ENCODE measurements at regions not wholly inside any gene's neighbourhood (a gene's known extent, or its start where the extent isn't known, plus 50 kb on each side); places are given as distances from the start of the nearest gene placed in this dataset.

DNA sequence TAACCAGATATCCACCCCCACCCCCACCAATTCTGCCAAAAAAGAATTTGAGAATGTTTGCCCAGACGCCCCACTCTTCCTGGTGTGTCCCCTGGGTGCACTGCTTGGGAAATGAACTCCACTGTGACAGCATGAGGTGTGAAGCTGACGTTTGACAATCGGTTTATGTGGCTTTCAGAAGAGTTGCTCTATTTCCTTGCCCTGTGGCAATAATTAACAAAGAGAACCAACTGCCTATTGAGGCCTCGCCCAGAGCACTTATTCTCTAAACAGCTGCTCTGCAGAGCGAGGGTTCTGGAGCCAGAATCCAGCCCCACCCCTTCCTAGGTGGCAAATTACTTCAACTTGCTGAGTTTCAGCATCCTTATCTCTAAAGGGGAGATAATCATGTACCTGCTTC, 115.8 kb upstream of the SIX3 start:
- no peak for DNase-seq

DNA sequence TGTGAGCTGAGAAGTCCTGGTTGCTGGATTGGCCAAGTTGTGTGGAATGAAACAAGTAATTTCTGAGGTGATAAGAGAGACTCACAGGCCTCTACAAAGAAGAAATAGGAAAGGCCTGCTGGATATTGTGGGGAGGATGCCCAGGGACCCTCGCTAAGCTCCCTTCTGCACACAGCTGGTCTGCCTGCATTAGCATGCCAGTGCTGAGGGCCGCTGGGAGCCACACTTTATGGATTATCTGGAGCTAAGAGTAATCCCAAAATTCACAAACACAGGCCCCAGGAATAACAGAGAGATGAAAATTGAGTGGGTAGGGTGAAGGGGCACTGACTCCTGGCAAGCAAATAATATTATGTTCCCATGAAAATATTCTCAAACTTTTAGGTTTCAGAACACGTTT, 114.9 kb upstream of the SIX3 start:
- DNase-seq = no peak

DNA sequence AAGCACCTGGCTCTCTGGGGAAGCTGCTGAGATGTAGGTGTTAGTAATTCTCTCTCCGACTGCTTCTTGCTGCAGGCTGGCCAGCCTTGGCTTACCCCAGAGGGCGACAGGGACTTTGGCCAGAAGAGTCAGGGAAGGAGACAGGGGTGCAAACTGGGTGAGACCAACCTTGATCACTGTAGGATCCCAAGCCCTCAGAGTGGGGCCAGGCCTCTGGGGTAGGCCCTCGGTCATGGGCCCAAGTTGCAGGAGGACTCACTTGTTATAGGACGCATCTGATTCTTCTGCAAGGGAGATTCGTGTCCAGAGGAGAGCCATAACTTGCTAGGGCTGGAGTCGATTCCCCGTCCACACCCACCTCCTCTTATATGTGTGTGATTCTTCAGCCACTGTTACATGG, 111.7 kb upstream of the SIX3 start:
- no peak for DNase-seq

DNA sequence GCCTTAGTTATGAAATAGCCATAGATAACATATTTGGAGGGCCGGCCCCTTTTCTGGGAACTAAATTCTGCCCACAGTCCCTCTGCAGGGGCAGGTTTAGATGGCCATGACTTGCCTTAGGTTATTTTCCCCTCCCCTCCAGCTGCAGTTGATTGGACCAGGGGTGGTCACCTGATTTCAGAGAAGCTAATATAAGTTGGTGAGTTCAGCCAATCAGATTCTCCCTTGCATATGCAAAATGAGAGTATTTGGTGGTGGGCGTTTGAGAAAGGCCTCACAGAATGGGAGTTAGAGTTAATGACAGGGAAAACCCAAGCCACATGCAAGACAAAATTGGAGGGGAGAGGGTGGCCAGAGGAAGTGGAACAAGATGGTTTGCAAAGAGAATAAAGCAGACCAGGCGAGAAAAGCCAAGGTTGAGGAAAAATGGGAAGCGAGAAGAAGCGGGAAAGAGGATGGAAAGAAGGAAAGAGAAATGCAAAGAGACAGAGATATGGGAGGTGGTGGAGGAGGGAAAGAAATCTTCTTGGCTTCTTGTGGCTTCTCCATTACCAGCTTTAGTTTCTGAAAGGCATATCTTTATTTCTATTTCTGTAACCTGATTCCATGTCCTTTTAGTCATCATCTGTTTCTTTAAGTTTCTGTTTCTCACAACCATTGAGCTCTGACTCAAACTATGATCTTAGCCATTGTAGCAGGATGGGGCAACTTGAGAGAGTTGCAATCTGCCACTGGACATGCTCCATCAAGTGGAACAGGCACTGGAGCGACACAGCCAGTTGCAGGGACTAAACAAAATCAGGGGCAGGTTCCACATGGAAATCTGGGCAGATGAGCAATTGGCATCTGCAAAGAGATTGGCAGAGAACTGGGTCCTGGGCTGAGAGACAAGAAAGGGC, 108.1 kb upstream of the SIX3 start:
- peak in 1 of 2 experiments; percentile 27 for DNase-seq

DNA sequence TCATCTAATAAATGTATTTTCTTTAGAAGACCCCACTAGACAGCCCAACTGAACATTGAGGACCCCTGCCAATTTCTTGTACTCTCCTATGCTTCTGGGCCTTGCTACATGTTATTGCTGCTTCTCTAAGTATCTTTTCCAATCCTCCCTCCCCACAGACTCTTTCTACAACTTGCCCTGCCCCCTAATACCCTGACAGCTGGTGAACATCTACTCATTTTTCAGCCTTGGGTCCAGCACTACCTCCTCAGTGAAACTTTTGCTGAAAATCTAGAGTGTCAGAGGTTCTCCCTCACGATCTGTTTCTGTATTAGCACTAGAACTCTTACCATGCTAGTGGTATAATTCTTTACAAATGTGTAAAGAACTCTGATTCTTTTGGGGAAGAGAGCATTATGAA, 106.8 kb upstream of the SIX3 start:
- DNase-seq = no peak

DNA sequence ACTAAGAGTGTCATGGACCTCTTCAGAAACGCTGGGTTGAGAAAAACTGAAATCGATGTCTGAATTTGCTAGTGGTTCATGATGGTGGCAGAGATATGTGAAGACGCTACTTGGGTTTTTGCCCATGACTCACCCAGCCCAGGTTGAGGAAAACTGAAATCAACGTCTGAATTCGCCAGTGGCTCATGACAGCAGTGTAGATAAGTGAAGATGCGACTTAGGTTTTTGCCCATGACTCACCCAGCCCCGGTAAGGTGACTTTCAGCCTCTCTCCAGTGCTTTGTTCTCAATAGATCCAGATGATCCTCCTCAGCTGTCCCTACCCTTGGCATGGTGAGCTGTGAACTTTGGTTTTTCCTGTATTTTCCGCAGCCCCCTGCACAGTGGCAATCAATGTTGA, 105.3 kb upstream of the SIX3 start:
- peak; percentile 72 to 77 for DNase-seq

DNA sequence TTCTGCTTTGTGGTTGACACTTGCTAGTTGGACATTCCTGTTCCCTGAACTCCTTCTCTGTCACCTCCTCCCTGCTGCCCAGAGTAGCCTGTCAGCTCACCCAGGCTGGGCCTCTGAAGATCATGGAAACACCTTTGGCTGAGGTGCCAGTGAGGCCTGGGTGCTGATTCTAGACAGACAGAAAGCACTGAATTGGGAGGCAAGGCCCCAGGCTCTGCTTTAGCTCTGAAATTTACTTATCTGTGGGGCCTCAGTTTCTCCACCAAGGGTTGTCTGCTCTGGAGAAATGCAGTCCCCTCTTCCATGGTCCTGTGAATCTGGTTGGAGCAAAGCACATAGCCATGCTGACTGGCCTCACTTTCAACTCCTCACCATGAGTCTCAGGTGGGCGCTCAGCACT, 104.6 kb upstream of the SIX3 start:
- DNase-seq = no peak

DNA sequence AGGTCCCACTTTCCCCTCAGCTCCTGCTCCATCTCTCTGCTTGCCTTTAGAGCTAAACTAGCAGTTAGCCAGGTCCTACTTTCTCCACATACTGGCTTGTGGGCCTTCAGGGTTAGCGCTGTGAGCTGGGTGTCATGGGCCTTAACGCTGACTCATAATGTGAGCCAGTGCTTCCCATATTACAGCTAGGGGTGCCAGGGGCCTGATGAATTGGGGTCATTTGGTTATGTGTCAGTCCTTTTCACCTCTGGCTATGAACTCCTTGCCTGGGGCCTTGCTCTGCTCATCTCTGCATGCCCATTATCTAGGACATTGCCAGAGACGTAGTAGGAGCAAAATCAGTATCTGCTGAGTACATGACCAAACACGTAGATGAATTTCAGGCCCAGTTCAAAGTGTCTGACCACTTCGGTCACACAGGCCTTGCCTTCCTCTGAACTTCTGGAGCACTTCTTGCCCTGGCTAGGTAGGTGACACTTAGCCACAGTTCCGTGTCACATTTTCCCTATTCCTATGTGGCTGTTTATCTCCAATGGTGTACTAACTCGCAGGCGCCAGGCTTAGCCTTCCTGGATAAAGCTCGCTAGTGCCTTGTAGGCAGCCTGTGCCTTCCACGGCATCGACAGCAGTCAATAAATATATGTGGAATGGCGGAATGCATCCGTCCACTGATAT, 103.2 kb upstream of the SIX3 start:
- DNase-seq = no peak

DNA sequence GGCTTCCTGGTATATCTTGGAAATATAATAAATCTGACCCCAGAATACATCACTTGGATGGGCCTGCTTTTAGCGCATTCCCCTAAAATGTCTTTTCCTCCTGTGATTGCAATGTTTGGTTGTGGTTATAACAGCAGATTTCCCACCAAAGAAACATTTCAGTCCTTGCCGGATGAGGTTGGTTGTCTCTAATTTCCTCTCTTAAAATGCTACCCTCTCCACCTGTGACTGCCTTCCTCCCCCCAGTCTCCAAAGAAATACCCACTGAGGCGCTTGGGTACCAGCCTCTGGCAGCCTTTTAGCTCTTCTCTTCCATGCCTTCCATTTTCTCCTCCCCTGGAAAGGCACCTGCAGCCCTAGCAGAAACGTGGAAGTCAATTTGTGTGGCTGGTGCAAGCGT, 102.1 kb upstream of the SIX3 start:
- DNase-seq = no peak

DNA sequence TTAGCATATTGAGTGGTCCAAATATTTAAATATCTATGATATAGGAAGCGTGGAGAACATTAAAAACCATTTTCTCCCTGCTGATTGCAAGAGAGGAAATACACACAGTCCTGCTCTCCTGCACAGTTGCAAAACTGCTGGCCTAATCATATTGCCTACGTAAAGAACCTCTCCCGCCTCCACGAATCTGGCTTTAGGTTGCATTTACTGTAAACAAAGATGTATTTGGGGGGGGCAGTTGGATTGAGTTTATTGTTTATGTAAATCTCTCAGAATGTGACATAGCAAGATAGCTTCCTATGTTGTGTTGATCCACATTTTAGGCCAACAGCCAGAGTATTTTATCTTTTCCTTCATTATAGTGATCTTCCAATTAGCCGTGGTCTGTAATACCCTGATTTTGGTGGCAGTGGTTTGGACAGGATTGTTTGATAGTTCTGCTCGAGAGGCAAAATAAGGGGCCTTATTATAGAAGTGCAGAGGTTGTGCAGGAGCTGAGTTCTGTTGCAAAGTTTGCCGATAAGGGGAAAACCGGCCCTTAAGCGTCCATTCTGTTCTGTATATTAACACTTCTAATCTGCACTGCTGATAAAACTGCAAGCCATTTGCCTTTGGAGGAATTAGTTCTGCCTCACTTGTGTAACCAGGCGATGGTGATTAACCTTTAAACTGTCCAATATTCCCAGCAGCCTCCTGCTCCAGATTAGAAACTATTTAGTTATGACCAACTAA, 101.6 kb upstream of the SIX3 start:
- no peak for DNase-seq

DNA sequence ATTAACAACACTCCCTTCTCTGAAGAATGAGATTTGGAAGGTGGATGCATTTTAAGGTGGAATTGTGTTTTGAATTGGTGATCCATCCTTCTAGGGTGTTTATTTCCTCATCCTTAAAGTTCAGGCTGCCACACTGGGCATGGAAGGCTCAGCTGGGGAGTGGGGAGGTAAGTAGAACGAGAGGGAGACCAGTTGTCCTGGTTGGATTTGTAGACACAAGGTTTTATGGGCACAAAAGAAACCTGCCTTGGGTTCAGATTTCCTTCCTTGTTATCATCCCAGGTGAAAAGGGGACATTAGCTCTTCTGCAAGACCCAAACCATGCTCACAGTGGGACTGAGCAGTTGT, 101.0 kb upstream of the SIX3 start:
- DNase-seq = no peak

DNA sequence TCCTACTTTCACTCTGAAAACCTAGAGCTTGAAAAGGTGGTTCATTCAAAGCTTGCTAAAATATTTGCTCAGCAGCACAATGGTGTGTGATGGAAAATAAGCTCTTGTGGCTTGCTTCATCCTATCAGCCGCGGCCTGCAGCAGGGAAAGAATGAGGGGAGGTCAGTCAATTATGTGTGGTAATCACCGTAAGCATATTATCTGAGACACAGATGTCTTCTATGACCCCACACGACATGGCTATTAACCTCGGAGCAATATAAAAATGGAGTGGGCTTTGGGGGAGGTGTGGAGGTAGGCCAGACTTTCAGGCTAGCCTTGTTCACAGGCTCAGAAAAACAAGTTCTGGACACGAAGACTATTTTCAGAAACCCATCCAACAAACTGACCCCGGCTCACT, 98.4 kb upstream of the SIX3 start:
- DNase-seq = no peak

DNA sequence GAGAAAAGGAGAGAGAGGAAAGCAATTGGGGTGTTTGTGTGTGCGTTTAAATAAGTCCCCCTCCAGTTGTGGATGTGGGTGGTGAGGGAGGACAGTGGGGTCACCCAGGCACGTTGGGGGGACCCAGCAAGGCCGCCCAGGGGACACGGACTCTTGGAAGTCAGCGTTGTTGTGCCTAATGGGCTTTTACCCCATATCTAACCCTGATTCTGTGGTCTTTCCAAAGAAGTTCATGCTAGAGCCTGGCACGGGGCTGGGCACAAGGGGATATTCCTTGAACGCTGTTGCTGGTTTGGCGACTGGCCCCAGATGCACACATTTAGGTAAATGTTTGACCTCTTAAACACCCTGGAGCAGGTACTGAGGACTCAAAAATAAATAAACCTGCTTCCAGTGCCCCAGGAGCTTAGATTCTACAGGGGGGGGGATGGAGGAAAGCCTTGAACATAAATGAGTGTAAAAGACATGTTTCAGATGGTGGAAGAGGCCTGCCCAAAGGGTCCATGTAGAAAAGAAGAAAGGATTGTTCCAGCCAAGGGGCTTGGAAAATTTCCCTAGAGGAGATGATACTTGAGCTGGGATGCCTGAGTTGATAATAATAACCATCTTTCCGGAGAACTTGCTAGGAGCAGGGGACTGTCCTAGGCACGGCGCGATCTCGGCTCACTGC, 97.7 kb upstream of the SIX3 start:
- no peak for DNase-seq

DNA sequence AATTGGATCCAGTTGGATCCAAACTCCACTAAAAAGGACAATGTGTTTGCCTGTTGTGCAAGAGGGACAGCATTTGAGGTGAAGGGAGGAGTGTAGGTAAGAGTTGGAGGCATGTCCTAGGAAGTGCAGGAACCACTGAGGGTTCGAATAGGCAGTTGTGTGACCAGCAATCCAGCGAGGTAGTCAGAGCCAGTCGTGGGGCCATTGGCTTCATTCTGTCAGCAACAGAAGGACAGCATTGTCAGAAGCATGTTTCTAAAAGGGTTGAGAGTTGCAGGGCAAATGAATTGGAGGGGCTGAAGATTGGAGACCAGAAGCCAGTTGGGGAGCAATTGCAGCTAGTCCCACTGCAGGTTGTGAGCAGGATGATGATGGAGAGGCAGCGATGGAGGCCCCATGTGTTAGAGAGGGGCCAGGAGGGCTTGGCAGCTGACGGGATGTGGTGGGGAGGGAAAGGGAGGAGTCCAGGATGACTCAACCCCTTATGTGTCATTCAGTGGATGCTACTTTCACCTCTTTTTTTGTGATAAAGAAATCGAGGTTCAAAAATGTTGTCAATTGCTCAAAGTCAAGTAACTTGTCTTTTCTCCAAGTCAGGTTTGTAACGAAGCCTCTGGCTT, 96.7 kb upstream of the SIX3 start:
- peak in 1 of 2 experiments; percentile 32 for DNase-seq

DNA sequence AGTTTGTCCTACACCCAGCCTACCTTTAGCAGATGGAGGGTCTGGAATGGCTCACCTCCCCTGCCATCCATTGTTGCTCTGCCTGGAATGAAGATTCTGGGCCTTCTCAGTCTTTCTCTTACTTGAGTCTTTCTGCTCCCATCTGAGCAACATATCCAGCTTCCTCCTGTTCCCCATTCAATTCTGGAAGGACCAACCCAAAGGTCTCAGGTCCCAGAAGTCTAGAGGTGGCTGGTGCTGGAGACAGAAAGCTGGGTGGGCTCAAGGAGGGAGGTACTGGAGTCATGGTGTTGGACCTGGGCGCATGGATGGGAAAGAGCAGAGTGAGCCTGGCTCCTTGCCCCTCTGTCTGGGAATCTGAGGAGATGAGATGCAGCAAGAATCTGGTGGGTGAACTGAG, 93.5 kb upstream of the SIX3 start:
- no peak for DNase-seq

DNA sequence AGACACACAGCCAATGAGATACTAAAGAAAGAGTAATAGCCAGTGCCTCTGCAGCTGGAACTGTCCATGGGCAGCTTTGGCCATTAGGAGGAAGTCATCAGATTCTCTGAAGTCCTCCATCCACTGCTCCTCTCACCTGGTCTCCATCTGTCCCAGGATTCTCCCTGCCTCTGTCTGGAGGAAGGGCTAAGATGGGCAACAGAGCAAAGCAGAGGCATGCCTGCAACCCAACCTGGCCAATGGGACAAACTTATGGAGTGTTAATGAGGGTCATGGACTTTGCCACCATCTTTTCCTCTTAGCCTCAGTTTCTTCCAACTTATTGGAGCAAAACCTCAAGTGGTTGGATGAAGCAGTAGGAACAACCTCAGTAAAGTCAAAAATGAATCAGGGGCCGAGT, 91.5 kb upstream of the SIX3 start:
- no peak for DNase-seq

DNA sequence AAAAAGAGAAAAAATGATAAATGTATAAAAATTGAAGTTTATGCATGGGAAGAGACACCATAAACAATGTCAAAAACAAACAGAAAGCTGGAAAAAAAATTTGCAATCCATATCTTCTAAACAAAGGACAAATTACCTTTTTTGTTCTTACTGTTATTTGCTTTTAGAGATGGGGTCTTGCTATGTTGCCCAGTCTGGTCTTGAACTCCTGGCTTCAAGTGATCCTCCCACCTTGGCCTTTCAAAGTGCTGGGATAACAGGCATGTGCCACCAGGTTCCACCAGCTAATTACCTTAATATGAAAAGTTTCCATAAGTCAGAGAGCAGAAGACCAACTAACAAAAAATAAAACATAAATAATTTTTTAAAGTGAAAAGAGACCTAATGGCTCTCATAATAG, 90.0 kb upstream of the SIX3 start:
- no peak for DNase-seq

DNA sequence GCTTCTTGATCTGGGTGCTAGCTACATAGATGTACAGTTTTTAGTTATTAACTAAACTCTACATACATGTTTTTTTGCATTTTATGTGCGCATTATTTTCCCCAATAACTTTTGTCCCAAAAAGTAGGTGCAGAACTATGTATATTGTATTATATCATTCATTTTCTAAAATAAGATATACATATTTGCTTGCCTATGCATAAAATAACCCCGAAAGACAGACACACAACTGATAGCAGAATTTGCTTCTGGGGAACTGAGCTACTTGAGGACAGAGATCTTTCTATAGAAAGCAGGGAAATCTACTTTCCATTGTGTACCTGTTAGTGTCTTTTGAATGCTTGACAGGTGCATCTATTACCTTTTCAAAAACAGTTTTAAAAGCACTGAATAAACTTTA, 88.9 kb upstream of the SIX3 start:
- DNase-seq = no peak

DNA sequence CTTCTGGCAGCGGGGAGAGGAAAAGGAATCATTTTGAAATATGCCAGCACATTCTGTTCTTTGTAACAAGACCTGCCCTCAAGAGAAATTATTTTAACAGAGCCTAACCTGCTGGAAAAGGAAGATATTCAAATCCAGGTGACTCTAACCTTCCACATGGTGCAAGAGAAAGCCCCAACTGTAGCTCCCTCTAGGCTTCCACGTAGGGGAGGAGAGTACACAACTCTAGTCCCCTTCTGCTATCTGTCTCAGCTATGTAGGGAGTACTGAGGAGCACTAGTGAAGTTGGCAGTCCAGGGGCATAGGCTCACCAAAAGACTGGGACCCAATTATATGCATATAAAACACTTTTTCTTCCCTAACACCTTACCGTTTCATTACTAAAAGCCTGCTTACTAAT, 82.2 kb upstream of the SIX3 start:
- DNase-seq = no peak

DNA sequence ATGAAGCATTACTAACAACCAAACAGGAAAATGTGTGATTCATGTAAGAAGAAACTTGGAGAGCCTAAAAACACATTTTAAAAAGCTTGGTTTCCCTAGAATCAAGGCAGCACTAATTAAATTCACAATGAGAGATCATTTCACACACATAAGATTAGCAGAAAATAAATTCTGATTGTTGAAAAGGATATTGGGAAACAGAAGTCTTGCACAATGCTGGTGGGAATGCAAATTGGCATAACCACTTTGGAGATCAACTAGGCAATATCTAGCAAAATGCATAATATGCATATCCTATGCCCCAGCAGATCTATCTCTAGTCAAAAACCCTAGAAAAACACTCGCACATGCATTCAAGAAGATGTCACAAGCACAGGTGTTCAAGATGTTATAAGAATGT, 75.3 kb upstream of the SIX3 start:
- DNase-seq = no peak

DNA sequence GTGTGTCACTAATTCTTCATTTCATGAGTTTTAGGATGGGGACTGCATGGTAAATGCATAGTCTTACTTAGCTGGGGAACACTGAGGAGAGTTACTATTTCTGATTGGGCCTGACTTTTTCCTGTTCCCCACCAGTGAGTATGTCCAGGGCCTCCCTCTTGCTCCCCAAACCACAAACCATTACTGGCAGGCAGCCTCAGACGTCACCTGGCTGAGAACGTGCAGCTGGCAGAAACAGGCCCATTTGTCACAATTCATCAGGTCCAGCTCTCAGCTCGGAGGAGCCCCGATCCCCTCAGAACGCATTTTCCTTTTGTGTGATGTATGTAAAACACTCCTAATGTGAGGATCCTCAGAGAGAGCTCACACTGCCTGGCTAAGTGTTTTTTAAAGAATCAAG, 71.7 kb upstream of the SIX3 start:
- no peak for DNase-seq

DNA sequence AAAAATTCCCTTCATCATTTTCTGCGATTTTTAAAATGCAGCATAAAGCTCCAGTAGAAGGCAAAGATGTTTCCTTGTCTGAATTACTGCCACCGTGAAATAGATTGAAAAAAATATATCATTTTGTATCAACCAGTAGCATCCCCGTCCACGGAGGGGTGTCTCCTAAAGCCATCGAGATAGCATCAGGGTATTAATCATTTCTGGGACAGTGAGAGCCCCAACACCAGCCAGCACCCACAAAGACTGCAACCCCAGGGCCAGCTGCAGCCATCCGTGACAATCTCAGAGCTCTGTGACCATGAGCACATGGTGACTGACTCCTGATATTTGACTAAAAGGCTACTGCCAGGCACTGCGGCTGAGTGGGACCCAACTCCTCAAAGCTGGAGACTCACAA, 64.1 kb upstream of the SIX3 start:
- DNase-seq = no peak
